Trophoblast cell (in vitro differentiated cells and primary cell): ENCODE measurements at regions not wholly inside any gene's neighbourhood (a gene's known extent, or its start where the extent isn't known, plus 50 kb on each side); places are given as distances from the start of the nearest gene placed in this dataset.

ENCODE experiments used
- DNase-seq, 2 donors: peaks; one replicate each; pipeline ENCODE4 v3.0.0-alpha.2; 2016
- H2AFZ ChIP-seq: 2 replicates; pipeline ENCODE4 v1.6.1; 2013; ENCODE audit warnings: low read length, moderate library complexity, mild to moderate bottlenecking; ENCODE audit not compliant: insufficient read depth, poor library complexity
- H2AK5ac ChIP-seq: 2 replicates; pipeline ENCODE4 v1.6.1; 2013; ENCODE audit warnings: mild to moderate bottlenecking, low read length
- H2BK120ac ChIP-seq: 2 replicates; pipeline ENCODE4 v1.6.1; 2013; ENCODE audit warnings: low read length, mild to moderate bottlenecking, moderate library complexity; ENCODE audit not compliant: insufficient read depth, poor library complexity
- H2BK12ac ChIP-seq: 2 replicates; pipeline ENCODE4 v1.6.1; 2013; ENCODE audit warnings: mild to moderate bottlenecking, low read length, moderate library complexity
- H2BK5ac ChIP-seq: 2 replicates; pipeline ENCODE4 v1.6.1; 2013; ENCODE audit warnings: low read length, low read depth, moderate library complexity, mild to moderate bottlenecking; ENCODE audit not compliant: poor library complexity
- H3K14ac ChIP-seq: 2 replicates; pipeline ENCODE4 v1.6.1; 2013; ENCODE audit warnings: mild to moderate bottlenecking, low read length
- H3K18ac ChIP-seq: 2 replicates; pipeline ENCODE4 v1.6.1; 2013; ENCODE audit warnings: mild to moderate bottlenecking, low read length
- H3K23ac ChIP-seq: 2 replicates; pipeline ENCODE4 v1.6.1; 2013; ENCODE audit warnings: low read length
- H3K27ac ChIP-seq: 2 replicates; pipeline ENCODE4 v1.5.1; 2013; ENCODE audit warnings: low read depth, mild to moderate bottlenecking, inconsistent platforms, low read length, moderate library complexity
- H3K27me3 ChIP-seq: 2 replicates; pipeline ENCODE4 v1.6.1; 2013; ENCODE audit warnings: inconsistent platforms, mild to moderate bottlenecking, low read length, moderate library complexity; ENCODE audit not compliant: insufficient read depth
- H3K36me3 ChIP-seq, 2 experiments: 1 replicate in 1 of 2; 2 replicates in 1 of 2; pipeline ENCODE4 v1.6.1; 2013; ENCODE audit warnings: low read length in 2 of 2, mild to moderate bottlenecking in 2 of 2, moderate library complexity in 1 of 2; ENCODE audit not compliant: insufficient read depth in 2 of 2, control insufficient read depth in 1 of 2
- H3K4ac ChIP-seq: 2 replicates; pipeline ENCODE4 v1.6.1; 2013; ENCODE audit warnings: low read depth, mild to moderate bottlenecking, low read length, moderate library complexity
- H3K4me1 ChIP-seq, 2 experiments: 1 replicate in 1 of 2; 2 replicates in 1 of 2; pipeline ENCODE4 v1.6.1; 2013; ENCODE audit warnings: low read length in 2 of 2, mild to moderate bottlenecking in 2 of 2, moderate library complexity in 1 of 2; ENCODE audit not compliant: insufficient read depth in 2 of 2, control insufficient read depth in 1 of 2
- H3K4me2 ChIP-seq: 2 replicates; pipeline ENCODE4 v1.6.1; 2013; ENCODE audit warnings: inconsistent platforms, mild to moderate bottlenecking, low read length, moderate library complexity
- H3K4me3 ChIP-seq: 2 replicates; pipeline ENCODE4 v1.5.1; 2013; ENCODE audit warnings: mild to moderate bottlenecking, low read depth, low read length, inconsistent platforms
- H3K79me1 ChIP-seq: one replicate; pipeline ENCODE4 v1.6.1; 2013; ENCODE audit warnings: low read length
- H3K79me2 ChIP-seq: 2 replicates; pipeline ENCODE4 v1.6.1; 2013; ENCODE audit warnings: low read length, mild to moderate bottlenecking; ENCODE audit not compliant: control insufficient read depth, insufficient read depth, poor library complexity
- H3K9ac ChIP-seq: 2 replicates; pipeline ENCODE4 v1.6.1; 2013; ENCODE audit warnings: mild to moderate bottlenecking, low read length
- H3K9me3 ChIP-seq: 2 replicates; pipeline ENCODE4 v1.6.1; 2013; ENCODE audit warnings: low read depth, mild to moderate bottlenecking, control low read depth, inconsistent platforms, low read length; ENCODE audit not compliant: insufficient read depth
- H4K12ac ChIP-seq: 2 replicates; pipeline ENCODE4 v1.6.1; 2013; ENCODE audit warnings: low read depth, mild to moderate bottlenecking, low read length, moderate library complexity
- H4K8ac ChIP-seq: 2 replicates; pipeline ENCODE4 v1.6.1; 2013; ENCODE audit warnings: low read depth, mild to moderate bottlenecking, low read length, moderate library complexity
- H4K91ac ChIP-seq: one replicate; pipeline ENCODE4 v1.6.1; 2013; ENCODE audit warnings: low read depth, mild to moderate bottlenecking, low read length, moderate library complexity
- WGBS: extraction: QIAGEN DNeasy Blood & Tissue Kit; methylation state at CpG from one replicate; pipeline ENCODE4 v1.1.7; 2013; ENCODE audit warnings: missing lambda C conversion rate; ENCODE audit not compliant: insufficient read length, insufficient coverage; ENCODE audit errors: extremely low coverage; 5-methylcytosine and 5-hydroxymethylcytosine counted together

DNA sequence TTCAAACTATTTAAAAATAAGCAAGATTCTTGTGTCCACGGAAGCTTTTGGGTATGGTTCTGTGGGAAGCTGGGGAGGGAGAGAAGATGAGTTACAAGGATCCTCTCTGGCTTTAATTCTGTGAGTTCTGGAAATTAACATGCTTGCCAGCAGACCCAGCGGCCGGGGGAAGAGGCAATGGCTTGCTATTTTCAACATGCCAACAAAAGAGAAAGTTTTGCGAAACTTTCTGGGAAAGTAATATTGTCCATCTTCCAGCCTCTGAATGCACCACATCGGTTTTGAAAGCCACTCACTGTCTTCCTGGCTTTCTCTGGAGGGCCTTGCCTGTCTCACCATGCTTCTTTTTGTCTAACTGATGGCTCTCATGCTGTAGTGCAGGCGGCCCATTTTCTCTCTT is 85.7 kb downstream of the EN1 start:
- Histone ChIP-seq H2BK5ac (no peak overlapping the region), H3K4me3 (no peak overlapping the region), H4K8ac (no peak overlapping the region), H3K27ac (no peak overlapping the region), H3K79me2 (no peaks in the 10 kb centered on the region), H2BK12ac (no peak overlapping the region), H3K18ac (no peak overlapping the region), H3K27me3 (no peaks in the 10 kb centered on the region), H4K12ac (no peak overlapping the region), H3K4ac (no peak overlapping the region), H3K9me3 (no peaks in the 10 kb centered on the region), H3K79me1 (no peaks in the 10 kb centered on the region), H3K9ac (no peak overlapping the region), H2BK120ac (no peak overlapping the region), H3K23ac (no peak overlapping the region), H3K14ac (no peak overlapping the region), H4K91ac (no peak overlapping the region), H3K36me3 (no peaks in the 10 kb centered on the region), H2AFZ (no peak overlapping the region), H3K4me2 (no peak overlapping the region), H3K4me1 (no peaks in the 10 kb centered on the region), H2AK5ac (no peak overlapping the region)
- no CpG with 5 or more reads among the region's 6 CpGs for WGBS
- no peak for DNase-seq

DNA sequence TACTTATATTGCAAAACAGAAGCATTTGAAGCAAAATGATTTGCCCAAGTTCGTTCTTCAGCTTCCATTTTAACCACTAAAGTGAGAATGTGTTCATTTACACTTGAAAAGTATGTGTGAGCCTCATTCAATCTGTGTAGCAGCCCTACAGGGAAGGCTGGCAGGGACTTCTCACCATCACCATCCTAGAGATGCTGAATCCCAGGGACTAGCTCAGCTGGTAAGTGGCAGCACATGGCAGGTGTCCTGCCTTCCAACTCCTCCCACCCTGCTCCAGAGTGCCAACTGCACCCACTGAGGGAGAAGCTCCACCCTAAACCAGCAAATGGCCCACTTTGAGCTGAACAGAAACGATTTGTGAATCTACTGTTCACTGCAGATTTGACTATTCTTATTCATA is 91.5 kb downstream of the EN1 start:
- no peaks in the 10 kb centered on the region for H3K27me3 ChIP-seq
- no peak overlapping the region for H4K12ac ChIP-seq
- H3K79me2 ChIP-seq, result no peaks in the 10 kb centered on the region
- H4K91ac ChIP-seq, result no peak overlapping the region
- H3K18ac ChIP-seq, result no peak overlapping the region
- no peak overlapping the region for H2AK5ac ChIP-seq
- H3K23ac ChIP-seq, result no peak overlapping the region
- no peak overlapping the region for H2BK5ac ChIP-seq
- no peak overlapping the region for H4K8ac ChIP-seq
- no CpG with 5 or more reads among the region's 2 CpGs for WGBS
- no peak overlapping the region for H2AFZ ChIP-seq
- H3K9me3 ChIP-seq, result no peaks in the 10 kb centered on the region
- no peak for DNase-seq
- no peak overlapping the region for H3K4me3 ChIP-seq
- H3K79me1 ChIP-seq, result no peaks in the 10 kb centered on the region
- H3K4me1 ChIP-seq, result peaks cover 0 to 2% of the 10 kb centered on the region in 2 experiments
- no peak overlapping the region for H3K9ac ChIP-seq
- no peak overlapping the region for H3K27ac ChIP-seq
- H3K4ac ChIP-seq, result no peak overlapping the region
- H3K4me2 ChIP-seq, result no peak overlapping the region
- no peaks in the 10 kb centered on the region for H3K36me3 ChIP-seq
- H3K14ac ChIP-seq, result no peak overlapping the region
- H2BK12ac ChIP-seq, result no peak overlapping the region
- no peak overlapping the region for H2BK120ac ChIP-seq

DNA sequence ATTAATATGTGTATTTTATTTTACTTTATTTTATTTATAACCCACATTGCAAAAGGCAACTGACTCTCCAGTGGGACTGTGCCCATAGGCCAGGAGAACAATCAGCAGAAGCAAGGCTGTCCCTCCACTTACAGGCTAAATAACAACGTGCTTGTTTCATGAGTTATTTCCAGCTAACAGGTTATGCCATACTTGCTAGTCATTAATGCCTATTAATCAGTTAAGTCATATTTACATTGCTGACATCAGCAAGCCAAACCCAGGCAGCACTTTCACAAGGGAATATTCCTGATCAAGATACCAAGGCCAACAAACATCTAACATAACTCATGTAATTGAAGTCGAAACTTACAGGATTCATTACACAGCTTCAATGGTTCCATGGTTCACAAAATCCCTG is 92.1 kb downstream of the EN1 start:
- no peaks in the 10 kb centered on the region for H3K79me1 ChIP-seq
- no CpG with 5 or more reads among the region's 2 CpGs for WGBS

DNA sequence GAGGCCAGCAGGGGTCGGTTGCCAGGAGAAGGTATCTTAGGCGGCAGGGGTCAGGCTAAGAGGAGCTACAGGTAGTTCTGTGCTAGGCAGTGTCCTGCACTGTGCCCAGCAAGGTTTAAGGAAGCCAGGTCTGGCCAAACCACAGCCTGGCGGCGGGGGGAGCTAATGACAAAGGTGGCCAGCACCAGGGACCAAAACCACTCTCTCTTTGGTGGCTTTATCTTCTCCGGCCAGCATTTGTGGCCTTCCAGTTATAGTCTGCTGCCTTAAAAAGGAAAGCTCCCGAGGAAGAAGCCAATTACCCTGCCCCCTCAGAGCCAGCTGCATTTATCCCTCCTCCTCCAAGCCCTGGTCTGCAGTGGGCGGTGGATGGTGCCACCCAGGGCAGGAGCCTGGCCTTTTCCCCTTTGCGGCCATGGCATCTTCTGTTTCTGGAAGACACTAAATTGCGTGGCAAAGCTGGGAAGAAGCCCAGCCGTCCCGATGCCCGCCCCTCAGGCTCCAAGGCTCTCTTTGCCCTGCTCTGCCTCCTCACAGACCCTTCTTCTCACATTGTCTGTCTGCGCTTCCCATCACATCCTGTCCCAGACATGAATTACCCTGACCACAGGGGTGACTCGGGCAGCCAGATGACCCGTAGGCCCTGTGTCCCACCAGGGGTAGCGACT is 94.6 kb downstream of the EN1 start:
- no peak for DNase-seq
- no CpG with 5 or more reads among the region's 16 CpGs for WGBS
- Histone ChIP-seq H3K4me2 (no peak overlapping the region), H3K9me3 (no peaks in the 10 kb centered on the region), H4K12ac (no peak overlapping the region), H3K9ac (no peak overlapping the region), H3K27me3 (no peaks in the 10 kb centered on the region), H2AFZ (no peak overlapping the region), H2BK5ac (no peak overlapping the region), H3K4me1 (peaks cover 0 to 2% of the 10 kb centered on the region in 2 experiments), H3K4me3 (no peak overlapping the region), H3K4ac (no peak overlapping the region), H4K91ac (no peak overlapping the region), H3K79me2 (no peaks in the 10 kb centered on the region), H3K23ac (no peak overlapping the region), H3K27ac (no peak overlapping the region), H2BK120ac (no peak overlapping the region), H3K36me3 (no peaks in the 10 kb centered on the region), H4K8ac (no peak overlapping the region), H3K79me1 (no peaks in the 10 kb centered on the region), H3K18ac (no peak overlapping the region), H3K14ac (no peak overlapping the region), H2BK12ac (no peak overlapping the region), H2AK5ac (no peak overlapping the region)

More for the DNA sequence above, 92.1 kb downstream of the EN1 start:
- Histone ChIP-seq H3K4me2 (no peak overlapping the region), H3K23ac (no peak overlapping the region), H2BK12ac (no peak overlapping the region), H3K4ac (no peak overlapping the region), H2BK120ac (no peak overlapping the region), H3K18ac (no peak overlapping the region), H2BK5ac (no peak overlapping the region), H2AFZ (no peak overlapping the region), H4K12ac (no peak overlapping the region), H3K9me3 (no peaks in the 10 kb centered on the region), H3K14ac (no peak overlapping the region), H4K8ac (no peak overlapping the region), H3K27ac (no peak overlapping the region), H3K27me3 (no peaks in the 10 kb centered on the region), H2AK5ac (no peak overlapping the region), H3K36me3 (no peaks in the 10 kb centered on the region), H3K4me3 (no peak overlapping the region), H3K4me1 (peaks cover 0 to 2% of the 10 kb centered on the region in 2 experiments), H3K9ac (no peak overlapping the region), H4K91ac (no peak overlapping the region), H3K79me2 (no peaks in the 10 kb centered on the region)
- no peak for DNase-seq
